K562 (cell line): ENCODE measurements at regions not wholly inside any gene's neighbourhood (a gene's known extent, or its start where the extent isn't known, plus 50 kb on each side); places are given as distances from the start of the nearest gene placed in this dataset.

ENCODE experiments used
- ATAC-seq: fragments of 200-7000 bp; cut with Tn5 transposase; 3 replicates; pipeline ENCODE4 v1.9.1; 2020; ENCODE audit warnings: moderate library complexity
- BruUV-seq: library from RNA; stranded (reverse); fragments of 400-500 nt; replicated peaks from 2 replicates; lab custom pipeline; 2021; lab: Mats Ljungman, UMichigan
- CTCF ChIA-PET: fragments of 300-600 bp; formaldehyde crosslinking; extraction: SDS; loops from one replicate; lab custom pipeline; 2021; ENCODE audit warnings: low intra/inter-chr PET ratio; lab: Yijun Ruan, JAX
- POLR2A ChIA-PET: fragments of 300-600, 350-650 bp; sonication (Branson Sonifier 250); formaldehyde crosslinking; extraction: SDS; loops from one replicate; lab custom pipeline; 2021; ENCODE audit warnings: antibody characterized with exemption, inconsistent platforms; lab: Yijun Ruan, JAX
- DNase-seq, 4 experiments: peaks; one replicate each; pipeline versions ENCODE4 v3.0.0 to v3.0.0-alpha.2; 2011 to 2018; ENCODE audit warnings: low spot score in 3 of 4, mixed read lengths in 3 of 4; ENCODE audit errors: extremely low read depth in 1 of 4
- FAIRE-seq: peaks from 2 replicates; lab custom pipeline; 2011; peaks lifted over from hg19 to GRCh38; lab: Jason Lieb, UNC
- H2AFZ ChIP-seq: 2 replicates; pipeline ENCODE4 v1.6.0; 2011; ENCODE audit warnings: low read depth, low read length, control low read depth, inconsistent platforms
- H3K27ac ChIP-seq: fragments of 200-600 bp; 3 replicates; pipeline ENCODE4 v1.8.0; 2011; ENCODE audit warnings: low read depth, mild to moderate bottlenecking, control low read depth, inconsistent platforms, low read length, moderate library complexity, mixed read lengths; ENCODE audit errors: extremely low read depth
- H3K27me3 ChIP-seq, 2 experiments: fragments of 300-600 bp in 1 of 2; 2 replicates in 1 of 2; 3 replicates in 1 of 2; pipeline versions ENCODE4 v1.6.0 to v1.8.0; 2011; ENCODE audit warnings: inconsistent platforms in 2 of 2, low read length in 2 of 2, mild to moderate bottlenecking in 1 of 2, mixed read lengths in 1 of 2, moderate library complexity in 1 of 2; ENCODE audit not compliant: control insufficient read depth in 2 of 2, insufficient read depth in 2 of 2
- H3K36me3 ChIP-seq: fragments of 300-600 bp; 3 replicates; pipeline ENCODE4 v1.8.0; 2011; ENCODE audit warnings: mild to moderate bottlenecking, low read length, inconsistent platforms; ENCODE audit not compliant: control insufficient read depth, insufficient read depth
- H3K4me1 ChIP-seq, 2 experiments: fragments of 200-600 bp in 1 of 2; replicated peaks in 1 of 2; 2 replicates in 1 of 2; 3 replicates in 1 of 2; pipeline versions ENCODE4 v1.5.1 to v1.8.0; 2011; ENCODE audit warnings: inconsistent platforms in 2 of 2, low read length in 2 of 2, mild to moderate bottlenecking in 1 of 2, mixed read lengths in 1 of 2, moderate library complexity in 1 of 2; ENCODE audit not compliant: control insufficient read depth in 2 of 2, insufficient read depth in 2 of 2
- H3K4me2 ChIP-seq: 2 replicates; pipeline ENCODE4 v1.6.1; 2011; ENCODE audit warnings: low read length, control low read depth, inconsistent platforms, mixed read lengths; ENCODE audit not compliant: insufficient read depth
- H3K4me3 ChIP-seq: fragments of 200-600 bp; sonication (generic), shearing (Covaris generic); 2 replicates; pipeline ENCODE4 v1.5.1; 2016; ENCODE audit warnings: control low read depth, inconsistent platforms
- H3K79me2 ChIP-seq: fragments of 200-600 bp; 3 replicates; pipeline ENCODE4 v1.8.0; 2011; ENCODE audit warnings: low read length, inconsistent platforms; ENCODE audit not compliant: control insufficient read depth, insufficient read depth
- H3K9ac ChIP-seq, 2 experiments: 2 replicates each; pipeline versions ENCODE4 v1.6.0 to v1.6.1; 2011; ENCODE audit warnings: low read depth in 2 of 2, low read length in 2 of 2, control low read depth in 1 of 2, inconsistent platforms in 1 of 2, mild to moderate bottlenecking in 1 of 2, mixed read lengths in 1 of 2; ENCODE audit not compliant: insufficient read depth in 1 of 2
- H3K9me1 ChIP-seq: one replicate; pipeline ENCODE4 v1.6.0; 2011; ENCODE audit warnings: inconsistent platforms, mild to moderate bottlenecking, low read length, moderate library complexity; ENCODE audit not compliant: control insufficient read depth, insufficient read depth
- H3K9me3 ChIP-seq: replicated peaks from 2 replicates; pipeline ENCODE4 v1.5.1; 2011; ENCODE audit warnings: low read depth, low read length, inconsistent platforms; ENCODE audit not compliant: control insufficient read depth, insufficient read depth
- H4K20me1 ChIP-seq: replicated peaks from 2 replicates; pipeline ENCODE4 v1.6.1; 2011; ENCODE audit warnings: low read length, inconsistent platforms, mixed read lengths; ENCODE audit not compliant: control insufficient read depth, insufficient read depth
- CBFA2T2 ChIP-seq: fragments of 450-650 bp; conservative IDR thresholded peaks from 2 replicates; pipeline ENCODE4 v1.6.1; 2017; ENCODE audit warnings: mild to moderate bottlenecking
- CBFB ChIP-seq: sonication (generic); formaldehyde crosslinking; IDR thresholded peaks from 2 replicates; pipeline ENCODE4 v1.4.0; 2020; ENCODE audit warnings: mild to moderate bottlenecking, missing genetic modification reagents
- FOXP1 ChIP-seq: sonication (generic); formaldehyde crosslinking; IDR thresholded peaks from 2 replicates; pipeline ENCODE4 v1.8.0; 2022; ENCODE audit warnings: mild to moderate bottlenecking, missing genetic modification reagents
- MEF2A ChIP-seq: IDR thresholded peaks from 2 replicates; pipeline ENCODE4 v1.6.1; 2011; ENCODE audit warnings: low read depth, mild to moderate bottlenecking, low read length, moderate library complexity; ENCODE audit not compliant: control insufficient read depth
- PTBP1 ChIP-seq: fragments of 200-400 bp; formaldehyde crosslinking; IDR thresholded peaks from 2 replicates; pipeline ENCODE4 v1.6.1; 2017; ENCODE audit warnings: low read depth, low read length
- TEAD1 ChIP-seq, 2 experiments: fragments of 450-650 bp in 1 of 2; sonication (generic) in 1 of 2; formaldehyde crosslinking; IDR thresholded peaks; 2 replicates each; pipeline versions ENCODE4 v1.4.0 to v1.8.0; 2020 to 2022; ENCODE audit warnings: mild to moderate bottlenecking in 2 of 2, missing genetic modification reagents in 1 of 2
- TRIM28 ChIP-seq: fragments of 450-650 bp; IDR thresholded peaks from 2 replicates; pipeline ENCODE4 v1.6.1; 2017
- ZBED1 ChIP-seq: IDR thresholded peaks from 2 replicates; pipeline ENCODE4 v1.6.1; 2014
- ZNF23 ChIP-seq: fragments of 250-450 bp; sonication (Bioruptor Pico); IDR thresholded peaks from 2 replicates; pipeline ENCODE4 v1.4.0; 2020; ENCODE audit warnings: mild to moderate bottlenecking
- ZNF384 ChIP-seq: IDR thresholded peaks from 2 replicates; pipeline ENCODE4 v1.6.1; 2012; ENCODE audit warnings: low read depth, low read length, improper control_type of control experiment
- ZNF561 ChIP-seq: fragments of 450-650 bp; formaldehyde crosslinking; conservative IDR thresholded peaks from 2 replicates; pipeline ENCODE4 v1.4.0; 2020; ENCODE audit warnings: mild to moderate bottlenecking, moderate library complexity
- WGBS: fragments of 100-300 bp; shearing (Covaris generic); methylation state at CpG from one replicate; pipeline ENCODE4 v1.1.6; 2016; ENCODE audit warnings: low coverage, mixed read lengths; ENCODE audit not compliant: insufficient coverage; ENCODE audit errors: missing lambda C conversion rate; 5-methylcytosine and 5-hydroxymethylcytosine counted together
- in situ Hi-C: fragments of 300-500 bp; cut with MboI; formaldehyde crosslinking; loops from 4 replicates; pipeline ENCODE4 v1.15.0; 2018; ENCODE audit warnings: inconsistent platforms, mixed read lengths
- intact Hi-C: fragments of 100-400 bp; cut with micrococcal nuclease; formaldehyde crosslinking; loops from 2 replicates; pipeline ENCODE4 v1.14.2; 2022

GRCh38 chr2:234425639-234426603, 71.0 kb downstream of the ARL4C start:
- FAIRE-seq (no peak), DNase-seq (no peak), ATAC-seq (no peak)
- Histone ChIP-seq H4K20me1 (no peaks in the 10 kb centered on the region), H3K27me3 (peaks cover 0 to 5% of the 10 kb centered on the region in 2 experiments; a peak in 2 of 5 replicates), H3K9me1 (no peaks in the 10 kb centered on the region), H3K9me3 (no peaks in the 10 kb centered on the region), H3K4me3 (no peak overlapping the region), H3K4me1 (no peaks in the 10 kb centered on the region; a peak in 1 of 5 replicates), H3K9ac (no peak overlapping the region), H2AFZ (no peak overlapping the region), H3K79me2 (no peaks in the 10 kb centered on the region), H3K36me3 (no peaks in the 10 kb centered on the region), H3K4me2 (no peak overlapping the region), H3K27ac (no peak overlapping the region)
- WGBS = 4% methylated on average over 5 of the region's 8 CpGs
- TF ChIP-seq CBFA2T2 = no peak
- no peak for TF ChIP-seq ZNF23 (CRISPR knock-in tag)
- in situ Hi-C loops (no loop called here), intact Hi-C loops (no loop called here)
- ChIA-PET CTCF (no interaction called here), POLR2A (interaction anchor here (0.5 kb wide), 1 partner anchor 21 kb away, joined by 3 read pairs; no protein-coding TSS in a partner anchor)
- BruUV-seq = no TSS peak

- DNase-seq = no peak
- Histone ChIP-seq H3K27me3 (no peaks in the 10 kb centered on the region; a peak in 1 of 5 replicates), H3K4me1 (no peaks in the 10 kb centered on the region), H3K9me3 (no peaks in the 10 kb centered on the region), H3K79me2 (no peaks in the 10 kb centered on the region), H3K4me2 (no peak overlapping the region), H4K20me1 (no peaks in the 10 kb centered on the region), H3K36me3 (no peaks in the 10 kb centered on the region), H3K9me1 (no peaks in the 10 kb centered on the region), H3K9ac (no peak overlapping the region), H3K27ac (no peak overlapping the region), H3K4me3 (no peak overlapping the region), H2AFZ (no peak overlapping the region)
- 0% methylated on average over 4 of the region's 4 CpGs for WGBS
- TF ChIP-seq TEAD1 (CRISPR knock-in tag; IDR thresholded peaks at IDR 0.05) = no peak
- no peak for TF ChIP-seq ZNF384
- TF ChIP-seq FOXP1 (CRISPR knock-in tag) = no peak
- TF ChIP-seq ZBED1 = no peak
- TF ChIP-seq TRIM28 = no peak
- no peak for TF ChIP-seq MEF2A
- no peak for TF ChIP-seq ZNF561 (CRISPR knock-in tag)
- no peak for TF ChIP-seq PTBP1
- TF ChIP-seq CBFB (CRISPR knock-in tag) = no peak
- no TSS peak for BruUV-seq
- intact Hi-C loops (no loop called here), in situ Hi-C loops (no loop called here)
- no peak for ATAC-seq
- ChIA-PET CTCF (no interaction called here), POLR2A (no interaction called here)
- no peak for FAIRE-seq
Observed at GRCh38 chr2:234423884-234424283, 73.0 kb downstream of the ARL4C start.
